Gastrocnemius medialis (tissue), 4 donors: ENCODE measurements at regions not wholly inside any gene's neighbourhood (a gene's known extent, or its start where the extent isn't known, plus 50 kb on each side); places are given as distances from the start of the nearest gene placed in this dataset.

ENCODE experiments used
- ATAC-seq, 2 donors: fragments of 150-250 bp; one replicate each; pipeline ENCODE4 v1.9.1; 2016
- DNase-seq, 2 donors: peaks; one replicate each; pipeline ENCODE4 v3.0.0-alpha.2; 2019
- H3K27ac ChIP-seq, 4 donors: fragments of 200-600 bp; sonication (generic); 1 replicate in 1 of 4; 2 replicates in 3 of 4; pipeline ENCODE4 v1.5.1; 2016 to 2018; ENCODE audit warnings: mild to moderate bottlenecking in 2 of 4, moderate library complexity in 1 of 4
- H3K27me3 ChIP-seq, 3 donors: fragments of 200-600 bp; sonication (generic) in 2 of 3; 1 replicate in 1 of 3; 2 replicates in 2 of 3; pipeline versions ENCODE4 v1.5.1 to v1.6.0; 2016 to 2019; ENCODE audit warnings: mild to moderate bottlenecking in 1 of 3, moderate library complexity in 1 of 3
- H3K36me3 ChIP-seq, 2 donors: fragments of 200-600 bp; sonication (generic) in 1 of 2; one replicate each; pipeline ENCODE4 v1.5.1; 2017 to 2018
- H3K4me1 ChIP-seq, 2 donors: fragments of 200-600 bp; sonication (generic) in 1 of 2; one replicate each; pipeline ENCODE4 v1.5.1; 2016 to 2017; ENCODE audit warnings: mild to moderate bottlenecking in 2 of 2
- H3K4me3 ChIP-seq, 4 donors: fragments of 200-600 bp; sonication (generic) in 3 of 4; 1 replicate in 1 of 4; 2 replicates in 3 of 4; pipeline ENCODE4 v1.5.1; 2016 to 2019; ENCODE audit warnings: mild to moderate bottlenecking in 2 of 4
- H3K9me3 ChIP-seq, 3 donors: fragments of 200-600 bp; sonication (generic) in 2 of 3; 1 replicate in 1 of 3; 2 replicates in 2 of 3; pipeline ENCODE4 v1.5.1; 2016 to 2019
- POLR2A ChIP-seq, 2 donors: fragments of 450-650 bp; IDR thresholded peaks; one replicate each; pipeline ENCODE4 v1.6.1; 2017; ENCODE audit warnings: antibody characterized with exemption in 2 of 2, mild to moderate bottlenecking in 2 of 2, moderate library complexity in 2 of 2
- in situ Hi-C, 4 donors: fragments of 200-750 bp; cut with MboI; loops; one replicate each; pipeline versions ENCODE4 v1.15.0 to v1.8.0; 2017; ENCODE audit warnings: low sequenced_read_pairs in 4 of 4
- intact Hi-C: fragments of 100-400 bp; cut with DNase I; formaldehyde crosslinking; loops from one replicate; pipeline ENCODE4 v1.15.1; 2023; ENCODE audit warnings: low total_unique reads
- TF ChIP-seq, protein P1 (sequence below), 5 experiments: fragments of 450-650 bp in 3 of 5; fragments of 200-600 bp in 2 of 5; sonication (generic) in 2 of 5; IDR thresholded peaks in 4 of 5; conservative IDR thresholded peaks in 1 of 5; 1 replicate in 4 of 5; 2 replicates in 1 of 5; pipeline ENCODE4 v1.5.1; 2016 to 2019; ENCODE audit warnings: antibody characterized with exemption in 5 of 5, mild to moderate bottlenecking in 3 of 5, moderate library complexity in 3 of 5

DNA sequence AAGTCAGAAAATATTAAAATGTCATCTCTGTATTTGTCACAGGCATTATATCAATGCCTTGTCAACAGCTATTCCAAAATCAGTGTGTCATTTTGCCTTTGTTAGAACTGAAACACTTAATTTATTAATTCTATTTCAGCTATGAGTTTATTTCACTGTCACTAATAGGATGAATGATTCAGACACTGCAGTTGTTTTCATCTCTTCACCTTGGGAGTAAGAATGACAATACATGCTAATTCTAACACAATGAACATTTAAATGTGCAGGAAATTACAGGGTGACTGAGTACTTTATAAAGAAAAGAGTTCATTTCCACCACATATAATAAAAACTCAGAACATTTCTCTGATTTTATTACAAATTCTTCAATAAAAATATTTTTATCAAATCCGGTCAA, 109.7 kb downstream of the P2RY1 start:
- no peak overlapping the region for H3K4me3 ChIP-seq
- H3K27me3 ChIP-seq = no peaks in the 10 kb centered on the region
- in situ Hi-C loops (no loop called here), intact Hi-C loops (no loop called here)
- no peak for DNase-seq
- no peak for TF ChIP-seq POLR2A (IDR thresholded peaks at IDR 0.05)
- TF ChIP-seq, protein P1, sequence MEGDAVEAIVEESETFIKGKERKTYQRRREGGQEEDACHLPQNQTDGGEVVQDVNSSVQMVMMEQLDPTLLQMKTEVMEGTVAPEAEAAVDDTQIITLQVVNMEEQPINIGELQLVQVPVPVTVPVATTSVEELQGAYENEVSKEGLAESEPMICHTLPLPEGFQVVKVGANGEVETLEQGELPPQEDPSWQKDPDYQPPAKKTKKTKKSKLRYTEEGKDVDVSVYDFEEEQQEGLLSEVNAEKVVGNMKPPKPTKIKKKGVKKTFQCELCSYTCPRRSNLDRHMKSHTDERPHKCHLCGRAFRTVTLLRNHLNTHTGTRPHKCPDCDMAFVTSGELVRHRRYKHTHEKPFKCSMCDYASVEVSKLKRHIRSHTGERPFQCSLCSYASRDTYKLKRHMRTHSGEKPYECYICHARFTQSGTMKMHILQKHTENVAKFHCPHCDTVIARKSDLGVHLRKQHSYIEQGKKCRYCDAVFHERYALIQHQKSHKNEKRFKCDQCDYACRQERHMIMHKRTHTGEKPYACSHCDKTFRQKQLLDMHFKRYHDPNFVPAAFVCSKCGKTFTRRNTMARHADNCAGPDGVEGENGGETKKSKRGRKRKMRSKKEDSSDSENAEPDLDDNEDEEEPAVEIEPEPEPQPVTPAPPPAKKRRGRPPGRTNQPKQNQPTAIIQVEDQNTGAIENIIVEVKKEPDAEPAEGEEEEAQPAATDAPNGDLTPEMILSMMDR (IDR thresholded peaks at IDR 0.05 in 4 of 5, conservative IDR thresholded peaks at IDR 0.05 in 1 of 5) = no peak
- H3K36me3 ChIP-seq = no peaks in the 10 kb centered on the region
- no peak for ATAC-seq
- no peak overlapping the region for H3K27ac ChIP-seq
- H3K9me3 ChIP-seq = no peaks in the 10 kb centered on the region
- H3K4me1 ChIP-seq = peaks cover 11 to 14% of the 10 kb centered on the region in 2 donors

DNA sequence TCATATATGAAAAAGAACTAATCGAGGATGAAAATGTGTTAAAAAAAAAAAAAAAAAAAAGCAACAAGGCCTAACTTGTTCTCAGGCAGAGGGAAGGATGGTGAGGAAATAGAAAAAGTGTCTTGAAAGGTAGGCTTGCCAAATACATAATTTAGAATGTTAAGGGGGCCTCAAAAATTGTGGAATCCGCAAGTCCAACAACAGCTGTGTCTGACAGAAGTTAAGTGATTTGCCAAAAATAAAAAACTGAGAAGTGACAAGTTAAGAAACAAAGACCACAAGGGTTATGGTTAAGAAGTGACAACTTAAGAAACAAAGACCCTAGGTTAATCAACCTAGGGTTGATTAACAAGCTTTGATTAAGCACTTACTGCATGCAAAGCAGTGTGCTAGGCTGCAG, 110.6 kb downstream of the P2RY1 start:
- intact Hi-C loops = no loop called here
- no peak overlapping the region for H3K4me3 ChIP-seq

DNA sequence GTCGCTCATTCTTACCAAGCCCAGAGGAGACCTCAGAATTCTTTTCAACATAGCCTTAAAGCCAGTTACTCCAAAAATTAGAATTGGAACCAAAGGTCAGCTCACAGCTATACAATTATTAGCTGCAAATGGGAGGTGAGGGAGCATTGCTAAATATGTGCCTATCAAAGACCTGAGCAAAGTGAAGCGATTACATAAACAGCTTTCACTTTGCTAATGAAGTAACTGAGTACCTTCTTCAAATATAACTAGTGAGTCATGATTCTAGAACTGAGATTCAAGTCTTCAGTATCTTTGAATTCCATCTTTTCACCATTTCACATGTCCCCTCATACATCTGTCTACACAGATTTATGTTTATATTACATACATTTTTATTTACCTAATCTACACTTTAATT, 122.6 kb downstream of the P2RY1 start:
- DNase-seq (no peak), ATAC-seq (no peak)
- H3K36me3 ChIP-seq = no peaks in the 10 kb centered on the region
- no peak overlapping the region for H3K4me3 ChIP-seq
- H3K9me3 ChIP-seq = no peaks in the 10 kb centered on the region
- no peaks in the 10 kb centered on the region for H3K4me1 ChIP-seq
- in situ Hi-C loops (no loop called here), intact Hi-C loops (no loop called here)
- TF ChIP-seq POLR2A (IDR thresholded peaks at IDR 0.05) = no peak
- TF ChIP-seq, protein P1 (IDR thresholded peaks at IDR 0.05 in 4 of 5, conservative IDR thresholded peaks at IDR 0.05 in 1 of 5) = no peak
- no peak overlapping the region for H3K27ac ChIP-seq
- no peaks in the 10 kb centered on the region for H3K27me3 ChIP-seq

More for the DNA sequence above, 110.6 kb downstream of the P2RY1 start:
- Histone ChIP-seq H3K36me3 (no peaks in the 10 kb centered on the region), H3K27me3 (no peaks in the 10 kb centered on the region), H3K4me1 (peaks cover 11 to 14% of the 10 kb centered on the region in 2 donors), H3K27ac (no peak overlapping the region), H3K9me3 (no peaks in the 10 kb centered on the region)
- TF ChIP-seq, protein P1 (IDR thresholded peaks at IDR 0.05 in 4 of 5, conservative IDR thresholded peaks at IDR 0.05 in 1 of 5) = no peak
- no peak for TF ChIP-seq POLR2A (IDR thresholded peaks at IDR 0.05)
- in situ Hi-C loops = no loop called here
- ATAC-seq = no peak
- no peak for DNase-seq

DNA sequence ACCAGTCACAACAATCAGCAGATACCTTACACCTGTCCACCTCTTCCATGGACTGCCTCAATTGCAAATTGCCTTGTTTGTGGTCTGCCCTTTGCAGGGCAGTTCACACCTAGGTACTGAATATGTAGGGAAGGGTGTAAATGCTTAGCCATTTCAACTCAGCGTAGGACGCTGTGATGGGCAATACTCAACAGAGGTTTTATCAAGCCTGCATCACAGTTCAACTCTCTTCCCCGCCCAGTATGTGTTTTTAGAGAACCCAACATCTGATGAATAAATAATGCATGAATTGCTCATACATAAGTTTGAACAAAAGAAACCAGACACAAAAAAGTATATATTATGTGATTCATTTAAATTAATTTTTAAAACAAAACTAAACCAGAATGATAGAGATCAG, 124.4 kb downstream of the P2RY1 start:
- TF ChIP-seq, protein P1 (IDR thresholded peaks at IDR 0.05 in 4 of 5, conservative IDR thresholded peaks at IDR 0.05 in 1 of 5) = no peak
- TF ChIP-seq POLR2A (IDR thresholded peaks at IDR 0.05) = no peak
- no peak overlapping the region for H3K27ac ChIP-seq
- DNase-seq (no peak), ATAC-seq (no peak)
- intact Hi-C loops = no loop called here
- in situ Hi-C loops = no loop called here
- H3K27me3 ChIP-seq = no peaks in the 10 kb centered on the region
- H3K4me1 ChIP-seq = no peaks in the 10 kb centered on the region
- H3K9me3 ChIP-seq = no peaks in the 10 kb centered on the region
- H3K36me3 ChIP-seq = no peaks in the 10 kb centered on the region
- no peak overlapping the region for H3K4me3 ChIP-seq

DNA sequence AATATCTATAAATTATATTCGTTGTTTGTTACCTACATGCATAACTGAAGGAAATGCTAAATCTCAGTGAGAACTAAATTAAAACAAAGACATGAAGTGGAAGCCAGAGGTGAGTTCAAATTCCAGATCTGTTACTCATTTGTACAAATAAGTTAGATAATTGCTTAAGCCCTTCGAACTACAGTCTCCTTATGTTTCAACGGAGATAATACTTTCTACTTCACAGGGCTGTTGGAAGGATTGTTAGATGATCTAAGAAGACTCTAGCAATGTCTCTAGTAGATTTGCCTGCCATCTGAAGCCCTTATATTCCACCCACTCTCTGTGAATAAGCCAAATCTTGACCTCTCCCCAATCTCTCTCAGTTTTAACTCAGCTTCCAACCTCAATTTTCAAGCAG, 125.8 kb downstream of the P2RY1 start:
- Histone ChIP-seq H3K4me1 (no peaks in the 10 kb centered on the region), H3K9me3 (no peaks in the 10 kb centered on the region)

More for the DNA sequence above, 125.8 kb downstream of the P2RY1 start:
- no peak overlapping the region for H3K4me3 ChIP-seq
- DNase-seq (no peak), ATAC-seq (no peak)
- no peaks in the 10 kb centered on the region for H3K27me3 ChIP-seq
- TF ChIP-seq, protein P1 (IDR thresholded peaks at IDR 0.05 in 4 of 5, conservative IDR thresholded peaks at IDR 0.05 in 1 of 5) = no peak
- TF ChIP-seq POLR2A (IDR thresholded peaks at IDR 0.05) = no peak
- in situ Hi-C loops = no loop called here
- no peaks in the 10 kb centered on the region for H3K36me3 ChIP-seq
- intact Hi-C loops = no loop called here
- no peak overlapping the region for H3K27ac ChIP-seq
